GM18858 (cell line): ENCODE measurements at regions not wholly inside any gene's neighbourhood (a gene's known extent, or its start where the extent isn't known, plus 50 kb on each side); places are given as distances from the start of the nearest gene placed in this dataset.
"Not testable (repeated sequence)": the region's sequence is repeated elsewhere in the genome, so short reads cannot be mapped to it uniquely, and the experiment has no call there.

Source experiments
- ATAC-seq: cut with Tn5 transposase; IDR thresholded peaks from one replicate; pipeline ENCODE4 v1.9.1; 2021; ENCODE audit not compliant: unreplicated experiment

DNA sequence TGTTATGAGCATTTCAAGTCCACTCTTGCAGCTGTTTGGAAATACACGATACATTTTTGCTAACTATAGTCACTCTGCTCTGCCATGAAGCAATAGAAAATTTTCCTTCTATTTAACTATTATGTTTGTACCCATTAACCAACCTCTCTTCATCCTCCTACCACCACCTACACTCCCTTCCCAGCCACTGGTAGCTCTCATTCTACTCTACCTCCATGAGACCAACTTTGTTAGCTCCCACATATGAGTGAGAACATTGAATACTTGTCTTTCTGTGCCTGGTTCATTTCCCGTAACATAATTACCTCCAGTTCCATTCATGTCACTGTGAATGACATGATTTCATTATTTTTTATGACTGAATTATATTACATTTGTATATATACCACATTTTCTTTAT lies 505.9 kb upstream of the CCNG1 start:
- no peak for ATAC-seq

DNA sequence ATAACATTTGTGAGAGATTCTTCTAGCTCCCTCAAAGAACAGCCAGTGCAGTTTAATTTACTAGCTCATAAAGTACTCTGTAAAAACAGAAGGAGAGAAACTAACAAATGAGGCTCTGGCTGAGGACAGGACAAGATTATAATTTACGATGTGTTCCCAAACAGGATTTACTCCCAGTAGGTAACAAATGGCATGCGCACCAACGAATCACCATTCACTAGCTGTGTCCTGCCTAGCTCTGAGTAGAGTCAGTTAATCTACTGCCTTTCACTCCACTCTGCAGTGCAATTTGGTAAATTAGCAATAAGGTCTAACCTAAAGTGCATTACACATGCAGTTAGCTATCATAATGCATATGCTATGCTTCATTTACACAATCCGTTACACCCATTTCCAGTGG lies 497.4 kb upstream of the CCNG1 start:
- ATAC-seq: no peak

DNA sequence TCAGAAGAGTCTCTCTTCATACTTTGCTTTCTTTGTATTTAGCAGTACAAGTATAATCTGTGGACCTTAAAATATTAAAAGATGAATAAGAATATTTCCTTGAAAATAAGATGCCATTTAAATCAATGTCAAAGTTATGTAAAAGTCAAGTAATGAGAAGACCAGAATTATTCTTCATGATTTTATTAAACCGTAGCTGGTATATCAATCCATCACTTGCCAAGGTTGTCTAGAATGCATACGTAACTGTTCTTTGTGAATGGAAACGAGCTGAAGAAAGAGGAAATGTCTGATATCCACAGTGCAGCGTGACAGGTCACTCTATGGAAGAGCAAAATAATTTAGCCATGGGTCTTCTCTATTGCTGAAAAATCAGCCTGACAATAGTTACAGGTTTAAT lies 488.7 kb upstream of the CCNG1 start:
- no peak for ATAC-seq

DNA sequence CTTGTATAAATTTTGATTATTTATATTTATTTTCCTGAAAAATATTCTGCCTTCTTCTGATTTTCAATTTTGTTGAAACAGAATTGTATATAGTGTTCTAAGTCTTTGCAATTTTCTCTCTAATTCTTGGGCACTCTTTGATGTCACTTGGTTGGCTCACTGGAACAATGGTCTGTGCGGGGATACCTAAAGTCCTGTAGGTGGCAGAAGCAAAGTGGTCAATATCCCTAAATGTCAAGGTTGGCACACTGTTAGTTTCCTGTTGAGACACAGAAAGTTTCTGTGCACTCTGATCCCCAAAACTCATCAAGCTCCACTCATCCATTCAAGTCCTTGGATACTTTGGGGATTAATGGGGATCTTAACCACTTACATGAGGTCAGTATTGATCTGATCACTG lies 480.8 kb upstream of the CCNG1 start:
- ATAC-seq: no peak

DNA sequence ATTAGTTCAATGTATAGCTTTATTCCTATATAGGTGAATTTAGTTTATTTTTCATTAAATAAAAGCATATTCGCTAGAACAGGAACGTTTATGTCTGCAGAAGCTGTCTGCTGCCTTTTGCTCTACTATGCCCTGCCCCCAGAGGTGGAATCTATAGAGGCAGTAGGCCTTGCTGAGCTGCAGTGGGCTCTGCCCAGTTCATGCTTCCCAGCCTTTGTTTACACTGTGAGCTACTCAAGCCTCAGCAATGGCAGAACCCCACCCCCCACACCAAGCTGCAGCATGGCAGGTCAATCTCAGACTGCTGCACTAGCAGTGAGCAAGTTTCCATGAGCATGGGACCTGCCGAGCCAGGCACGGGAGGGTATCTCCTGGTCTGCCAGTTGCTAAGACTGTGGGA lies 473.3 kb upstream of the CCNG1 start:
- ATAC-seq: not testable (repeated sequence)

DNA sequence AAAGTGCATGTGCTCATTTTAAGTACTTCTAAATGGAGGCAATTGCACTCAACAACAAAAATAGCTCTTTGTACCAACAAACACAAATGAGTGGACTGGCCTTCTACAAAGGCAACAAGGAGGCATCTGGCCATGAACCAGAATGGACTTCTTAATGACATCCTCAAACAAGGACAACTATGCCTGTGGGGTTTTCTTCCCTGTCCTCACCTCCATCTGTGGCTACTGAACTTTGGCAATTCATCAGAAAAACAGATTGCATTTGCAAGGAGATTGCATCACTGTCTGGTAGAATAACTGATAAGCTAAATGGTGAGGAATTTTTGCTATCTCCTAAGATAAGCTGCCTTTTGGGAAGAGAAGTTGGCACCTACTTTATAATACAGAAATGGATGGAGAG lies 447.3 kb upstream of the CCNG1 start:
- ATAC-seq: no peak

DNA sequence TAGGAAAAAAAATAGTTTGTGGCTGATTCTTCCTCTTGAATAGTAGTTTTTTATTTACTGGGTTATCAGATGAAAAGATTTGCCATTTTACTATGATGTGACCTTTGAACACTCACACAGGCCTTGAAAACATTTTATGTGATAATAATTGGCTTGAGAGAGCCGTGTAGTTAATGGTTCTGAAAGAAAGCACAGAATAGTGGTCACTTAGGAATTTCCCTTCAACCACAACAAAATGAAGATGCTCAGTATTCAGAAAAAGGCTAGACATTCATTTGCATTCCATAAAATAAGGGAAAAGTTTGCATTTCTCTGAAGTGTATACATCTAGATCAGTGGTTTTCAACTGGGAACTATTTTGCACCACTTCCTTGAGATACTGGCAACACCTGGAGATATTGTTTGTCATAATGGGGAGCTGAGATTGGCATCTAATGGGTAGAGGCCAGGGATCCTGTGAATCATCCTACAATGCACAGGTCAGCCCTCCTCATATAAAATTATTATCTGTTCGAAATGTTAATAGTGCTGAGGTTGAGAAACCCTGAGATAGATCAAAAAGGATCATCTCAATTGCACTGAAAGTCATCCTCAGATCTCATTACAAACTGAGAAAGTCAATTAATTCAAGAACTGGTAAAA lies 446.4 kb upstream of the CCNG1 start:
- ATAC-seq: peak; percentile 88

DNA sequence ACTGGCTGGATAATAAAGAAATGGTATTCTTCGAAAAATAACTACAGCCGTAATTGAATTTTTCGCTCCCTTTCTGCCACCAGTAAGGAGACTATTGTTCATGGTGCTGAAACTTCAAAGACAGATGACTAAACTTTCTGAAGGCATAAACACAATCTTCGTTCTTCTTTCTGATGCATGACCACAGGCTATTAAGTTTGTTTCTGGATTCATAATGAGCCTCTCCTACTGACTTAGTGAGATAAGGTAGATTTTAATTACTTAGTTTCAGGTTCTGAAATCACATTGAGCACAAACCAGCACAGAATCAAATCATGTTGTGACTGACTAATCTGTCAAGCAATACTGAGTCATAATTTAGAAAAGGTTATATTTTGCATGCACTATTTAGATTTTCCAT lies 441.8 kb upstream of the CCNG1 start:
- no peak for ATAC-seq

DNA sequence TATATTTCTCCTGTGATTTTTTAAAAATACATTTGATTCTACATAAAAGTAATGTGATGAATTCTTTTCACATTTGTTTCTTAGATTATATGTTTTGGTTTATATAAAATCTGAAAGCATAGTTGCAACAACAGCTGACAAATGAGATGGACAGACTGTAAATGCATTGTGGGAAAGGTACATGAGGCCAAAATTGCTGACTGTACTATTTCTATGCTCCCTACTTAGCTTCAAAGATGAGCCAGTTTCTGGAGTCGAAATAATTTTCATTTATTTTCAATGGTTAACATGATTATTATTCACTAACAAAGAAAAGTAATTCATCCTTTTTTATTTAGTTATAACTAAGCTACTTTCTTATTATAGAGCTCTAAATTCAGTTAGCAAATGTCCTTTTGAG lies 441.3 kb upstream of the CCNG1 start:
- no peak for ATAC-seq

DNA sequence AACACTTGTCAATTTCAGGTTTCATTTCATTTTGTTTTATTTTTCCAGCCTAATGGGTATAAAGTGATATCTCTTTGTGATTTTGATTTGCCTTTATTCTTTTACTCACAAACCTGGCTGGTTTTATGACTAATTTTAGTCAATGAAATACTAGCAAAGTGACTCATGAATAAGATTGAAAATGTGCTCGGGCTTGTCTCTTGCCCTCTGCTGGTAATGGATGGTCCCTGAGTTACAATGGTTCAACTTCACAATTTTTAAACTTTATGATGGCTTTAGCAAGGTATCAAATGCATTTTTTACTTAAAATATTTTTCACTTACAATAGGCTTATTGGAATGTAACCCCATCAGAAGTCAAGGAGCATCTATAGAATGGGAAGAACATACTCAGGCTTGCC lies 431.4 kb upstream of the CCNG1 start:
- no peak for ATAC-seq

DNA sequence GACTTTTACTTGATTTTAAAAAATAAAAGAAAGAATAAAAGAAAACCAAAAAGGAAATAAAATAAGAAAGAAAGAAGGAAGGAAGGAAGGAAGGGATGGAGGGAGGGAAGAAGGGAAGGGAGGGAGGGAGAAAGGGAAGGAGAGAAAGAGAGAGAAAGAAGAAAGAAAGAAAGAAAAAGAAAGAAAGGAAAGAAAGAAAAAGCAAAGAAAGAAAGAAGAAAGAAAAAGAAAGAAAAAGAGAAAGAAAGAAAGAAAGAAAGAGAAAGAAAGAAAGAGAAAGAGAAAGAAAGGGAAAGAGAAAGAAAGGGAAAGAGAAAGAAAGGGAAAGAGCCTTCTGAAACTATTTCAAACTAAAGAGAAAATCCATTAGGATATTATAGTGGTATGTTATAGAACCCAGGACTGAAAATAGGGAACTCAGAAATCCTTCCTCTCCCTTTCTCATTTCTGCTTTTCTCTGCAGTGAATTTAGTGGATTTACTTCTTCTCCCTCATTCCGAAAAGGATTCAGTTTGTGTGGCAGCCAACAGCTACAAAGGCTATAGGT lies 414.7 kb upstream of the CCNG1 start:
- ATAC-seq: no peak

DNA sequence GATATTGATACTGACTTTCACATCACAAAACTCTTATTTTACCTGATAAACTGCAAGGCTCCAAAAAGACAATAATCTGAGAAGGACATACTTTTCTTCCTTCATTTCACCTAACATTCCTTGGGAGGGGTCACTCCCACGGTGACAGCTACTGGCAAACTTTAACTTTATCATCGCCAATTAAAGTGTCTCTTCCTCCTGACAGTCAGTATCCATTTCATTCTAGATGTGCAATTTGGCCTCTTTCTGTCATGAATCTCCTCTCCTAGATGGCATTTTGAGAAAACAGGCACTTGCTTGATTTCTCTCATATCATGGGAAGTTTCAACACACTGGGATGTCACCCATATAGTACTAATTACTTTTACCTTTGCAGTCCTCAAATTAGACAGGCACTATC lies 413.5 kb upstream of the CCNG1 start:
- ATAC-seq: no peak

DNA sequence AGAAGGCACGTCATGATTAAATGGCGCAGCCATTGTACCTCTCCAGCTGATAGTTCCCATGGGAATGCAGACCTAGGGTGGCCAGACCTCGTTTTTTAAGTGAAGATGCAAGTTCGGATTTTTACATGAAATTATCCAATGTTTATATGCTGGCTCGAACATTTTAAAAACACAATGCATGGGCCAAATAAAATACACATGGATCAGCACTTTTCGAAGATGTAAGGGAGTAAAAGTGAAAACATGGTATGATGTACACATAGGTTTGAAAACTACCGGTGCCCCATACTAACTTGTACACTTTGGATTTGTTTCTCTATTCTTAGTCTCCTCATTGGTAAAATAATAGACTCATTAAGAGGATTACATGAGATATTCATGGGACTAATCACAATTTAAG lies 412.5 kb upstream of the CCNG1 start:
- no peak for ATAC-seq

DNA sequence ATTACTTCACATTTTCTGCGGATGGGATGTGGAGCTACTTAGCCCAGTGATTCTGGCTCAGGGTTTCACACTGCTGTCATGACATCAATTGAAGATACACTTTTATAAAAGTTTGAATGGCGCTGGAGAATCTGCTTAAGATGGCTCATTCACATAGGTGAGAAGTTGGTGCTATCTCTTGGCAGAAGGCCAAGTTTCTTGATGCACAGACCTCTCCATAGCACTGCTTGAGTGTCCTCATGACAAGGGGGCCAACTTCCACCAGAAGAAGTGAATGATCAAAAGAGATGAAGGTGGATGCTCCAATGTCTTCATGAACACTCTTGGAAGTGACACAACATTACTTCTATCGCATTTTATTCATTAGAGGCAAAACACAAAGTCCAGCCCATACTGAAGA lies 403.7 kb upstream of the CCNG1 start:
- no peak for ATAC-seq

DNA sequence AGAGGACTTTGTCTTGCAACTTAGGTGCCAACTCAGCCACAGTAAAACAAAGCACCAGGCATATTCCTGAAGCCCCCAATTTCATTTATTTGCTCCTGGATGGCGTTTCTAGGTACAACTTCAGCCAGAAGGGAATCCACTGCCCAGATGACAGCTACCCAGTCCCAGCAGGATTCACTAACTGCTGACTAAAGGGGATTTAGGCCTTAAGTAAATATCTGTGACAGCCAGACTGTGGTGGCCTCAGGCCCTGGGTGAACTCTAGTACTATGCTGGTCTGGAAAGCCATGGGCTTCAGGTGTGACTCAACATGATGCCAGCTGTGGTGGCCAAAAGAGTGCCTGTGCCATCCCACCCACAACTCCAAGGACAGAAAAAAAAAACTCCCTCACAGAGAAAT lies 396.1 kb upstream of the CCNG1 start:
- no peak for ATAC-seq

DNA sequence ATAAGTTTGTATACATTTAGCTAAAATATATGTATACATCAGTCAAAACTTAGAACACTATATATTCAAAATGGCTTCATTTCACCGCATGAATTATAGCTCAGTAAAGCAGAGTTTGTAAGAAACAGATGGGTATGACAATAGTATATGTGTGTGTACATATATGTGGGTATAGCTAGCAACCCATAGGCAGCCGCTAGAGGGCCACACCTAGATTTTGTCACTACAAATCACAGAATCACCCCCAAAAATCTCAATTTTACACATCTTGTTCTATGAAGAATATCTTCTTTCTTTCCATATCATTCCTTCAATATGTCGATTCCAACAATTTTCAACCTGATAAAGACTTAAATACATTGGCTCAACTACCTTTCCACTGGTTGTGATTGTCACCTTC lies 357.8 kb upstream of the CCNG1 start:
- no peak for ATAC-seq

DNA sequence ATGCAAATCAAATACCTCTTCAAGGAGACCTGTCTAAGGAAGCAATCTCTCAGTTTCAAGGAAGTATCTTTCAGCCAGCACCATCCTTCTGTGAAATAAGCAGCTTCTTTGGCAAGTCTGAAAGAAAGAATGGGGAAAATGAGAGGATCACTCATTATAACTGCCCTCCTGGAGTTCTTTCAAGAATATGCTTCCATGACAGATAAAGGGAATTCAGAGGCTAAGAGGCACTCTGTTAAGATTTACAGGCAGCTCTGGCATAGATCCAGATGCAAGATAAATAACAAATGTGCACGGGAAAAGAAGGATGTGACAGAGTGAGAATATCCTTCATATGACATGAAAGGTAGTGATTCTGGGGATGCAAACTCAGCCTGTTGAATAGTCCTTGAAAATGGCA lies 348.2 kb upstream of the CCNG1 start:
- ATAC-seq: no peak

DNA sequence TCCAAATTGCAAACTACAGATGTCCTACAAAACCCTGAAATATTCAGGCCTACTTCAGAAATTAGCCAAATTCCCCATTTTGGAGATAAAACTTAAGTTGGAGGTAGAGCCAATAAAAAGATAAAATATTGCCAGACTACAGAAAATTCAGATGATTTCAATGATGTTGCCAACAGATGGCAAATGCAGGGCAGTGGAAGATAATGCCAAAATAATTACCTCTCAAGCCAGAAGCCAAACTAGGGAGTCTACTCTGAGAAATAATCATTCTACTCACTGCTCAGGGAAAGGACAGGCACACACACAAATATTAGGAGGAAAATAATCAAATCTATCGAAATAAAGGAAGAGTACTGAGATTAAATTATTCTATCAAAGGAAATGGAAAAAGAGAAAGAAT lies 347.5 kb upstream of the CCNG1 start:
- ATAC-seq: no peak

DNA sequence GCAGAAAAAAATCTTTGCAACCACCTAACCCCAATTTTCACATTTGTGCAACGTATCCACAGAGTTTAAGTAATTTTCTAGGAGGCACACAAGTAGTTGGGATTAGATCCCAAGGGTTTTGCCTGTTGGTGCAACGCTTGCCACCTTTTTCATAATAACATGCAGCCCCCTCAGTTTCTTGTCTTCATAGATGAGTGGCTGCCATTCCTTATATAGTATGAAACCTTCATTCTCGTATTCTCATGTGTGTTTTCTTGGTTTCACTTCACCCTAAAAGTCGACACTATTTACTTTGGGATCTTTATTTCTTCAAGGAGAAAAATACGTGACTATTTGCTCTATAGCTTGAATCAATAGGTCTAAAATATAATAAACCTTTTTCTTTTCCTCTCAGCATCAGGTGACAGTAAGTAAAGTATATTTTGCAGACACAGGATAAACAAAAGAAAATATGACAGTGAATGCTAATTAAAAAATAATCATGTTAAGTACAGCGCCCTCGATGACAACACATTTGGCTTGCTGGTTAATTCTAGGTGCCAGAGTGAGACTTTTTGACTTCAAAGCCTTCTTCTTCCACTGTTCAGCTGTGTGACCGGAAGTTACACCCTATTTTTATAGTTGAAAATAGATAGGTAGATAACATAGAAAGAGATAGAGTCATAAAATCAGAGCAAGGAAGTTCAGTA lies 342.8 kb upstream of the CCNG1 start:
- peak; percentile 92 for ATAC-seq

DNA sequence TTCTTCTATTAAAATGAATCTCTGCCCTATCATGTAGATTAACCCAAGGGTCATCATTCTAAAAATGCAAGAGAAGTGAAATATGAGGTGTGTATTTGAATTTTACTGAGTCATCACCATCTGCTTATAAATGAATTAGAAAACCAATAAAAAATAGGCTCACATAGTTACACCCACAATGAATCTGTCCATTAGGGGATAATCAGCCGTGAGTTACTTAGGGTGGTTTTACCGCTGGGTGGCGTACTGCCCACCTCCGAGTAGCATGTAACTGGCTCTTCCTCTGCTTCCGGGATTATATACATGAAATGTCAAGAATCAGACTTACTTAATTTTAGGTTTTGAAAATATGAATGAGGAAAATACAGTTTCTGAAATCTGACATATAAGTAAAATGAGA lies 332.9 kb upstream of the CCNG1 start:
- no peak for ATAC-seq

DNA sequence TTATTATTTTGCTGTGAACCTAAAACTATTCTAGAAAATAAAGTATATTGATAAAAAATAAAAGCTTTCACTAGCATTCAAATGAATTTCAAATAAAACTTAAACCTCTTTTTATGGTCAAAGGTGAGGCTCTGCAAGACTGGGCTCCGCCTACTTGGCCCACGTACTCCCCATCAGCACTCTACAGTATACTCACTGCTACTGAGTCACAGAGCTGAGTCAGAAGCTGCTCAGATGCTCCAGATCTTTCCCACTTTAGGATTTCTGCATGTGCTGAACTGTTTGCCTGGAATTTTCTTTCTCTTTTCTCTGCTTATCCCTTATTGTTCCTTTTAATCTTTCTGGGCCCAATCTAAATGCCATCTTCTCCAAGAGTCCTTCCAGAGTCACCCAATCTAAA lies 331.9 kb upstream of the CCNG1 start:
- ATAC-seq: no peak

DNA sequence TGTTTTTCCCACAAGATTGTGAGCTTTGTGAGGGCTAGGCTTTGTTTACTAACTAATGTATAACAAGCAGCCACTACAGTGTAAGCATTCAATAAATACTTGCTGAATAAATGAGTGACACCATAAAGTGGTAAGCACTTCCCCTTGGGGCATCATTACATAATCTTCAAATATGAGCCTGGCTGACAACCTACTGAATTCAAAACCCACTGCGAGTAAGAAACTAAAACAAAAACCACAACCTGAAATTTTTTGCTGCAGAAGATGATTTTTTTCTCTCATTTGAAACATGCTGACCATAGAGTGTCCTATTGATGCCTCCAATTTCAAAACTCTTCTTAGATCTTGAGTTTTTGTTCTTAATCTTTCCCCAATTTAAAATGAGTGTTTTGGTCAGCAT lies 331.3 kb upstream of the CCNG1 start:
- ATAC-seq: peak; percentile 56

DNA sequence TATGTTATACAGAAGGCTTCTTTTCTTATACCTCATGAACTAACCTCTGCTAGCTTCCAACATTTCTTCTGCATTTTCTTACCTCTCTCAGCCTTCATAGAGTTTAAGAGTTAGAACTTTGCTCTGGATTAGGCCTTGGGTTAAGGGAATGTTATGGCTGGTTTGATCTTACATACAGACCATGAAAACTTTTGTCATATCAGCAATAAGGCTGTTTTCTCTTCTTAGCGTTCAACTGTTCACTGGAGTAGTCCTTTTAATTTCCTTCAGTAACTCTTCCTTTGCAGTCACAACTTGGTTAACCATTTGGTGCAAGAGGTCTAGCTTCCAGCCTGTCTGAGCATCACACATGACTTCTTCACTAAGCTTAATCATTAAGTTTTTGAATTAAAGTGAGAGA lies 329.0 kb upstream of the CCNG1 start:
- ATAC-seq: no peak
